HG03103 (cell line): ENCODE measurements at regions not wholly inside any gene's neighbourhood (a gene's known extent, or its start where the extent isn't known, plus 50 kb on each side); places are given as distances from the start of the nearest gene placed in this dataset.

ENCODE experiments used
- ATAC-seq: cut with Tn5 transposase; IDR thresholded peaks from one replicate; pipeline ENCODE4 v1.9.1; 2021; ENCODE audit warnings: low read depth; ENCODE audit not compliant: unreplicated experiment

GRCh38 chr1:195326325-195326724, 1281.9 kb downstream of the KCNT2 start:
- ATAC-seq, result no peak

GRCh38 chr1:195325181-195325580, 1283.1 kb downstream of the KCNT2 start:
- ATAC-seq, result no peak

GRCh38 chr1:195306281-195306680, 1302.0 kb downstream of the KCNT2 start:
- no peak for ATAC-seq

- no peak for ATAC-seq
Measured at GRCh38 chr1:195294911-195295310, 1313.3 kb downstream of the KCNT2 start.

- no peak for ATAC-seq
Measured at GRCh38 chr1:195278644-195279043, 1329.6 kb downstream of the KCNT2 start.

DNA sequence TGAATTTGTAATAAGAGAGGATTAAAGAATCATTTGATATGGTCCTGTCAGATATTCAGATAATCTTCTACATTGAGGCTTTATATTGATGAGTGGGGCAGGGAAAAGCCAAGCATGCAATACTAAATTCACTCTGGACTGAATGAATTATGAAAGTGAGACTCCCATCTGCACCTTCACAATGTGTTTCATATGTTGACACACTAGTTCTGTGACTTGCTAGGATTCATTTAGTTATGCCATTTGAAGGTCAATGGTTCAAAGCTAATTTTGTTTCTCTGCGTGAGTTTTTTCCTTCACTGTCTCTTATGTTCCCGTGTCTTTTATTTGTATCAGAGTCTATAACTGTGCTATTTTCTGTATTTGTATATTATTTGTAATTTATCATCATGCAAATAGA, 1332.5 kb downstream of the KCNT2 start:
- ATAC-seq, result no peak

DNA sequence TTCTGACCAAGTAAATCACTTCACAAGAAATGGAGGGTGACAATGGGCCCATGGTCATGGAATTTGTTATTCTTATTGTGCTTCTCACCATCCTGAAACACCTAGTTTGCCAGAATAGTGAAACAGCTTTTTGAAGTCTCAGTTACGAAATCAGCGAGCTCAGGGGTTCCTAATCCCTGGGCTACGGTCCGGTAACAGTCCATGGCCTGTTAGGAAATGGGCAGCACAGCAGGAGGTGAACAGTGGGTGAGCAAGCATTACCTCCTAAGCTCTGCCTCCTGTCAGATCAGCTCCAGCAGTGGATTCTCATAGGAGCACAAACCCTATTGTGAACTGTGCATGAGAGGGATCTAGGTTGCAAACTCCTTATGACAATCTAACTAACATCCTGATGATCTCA, 1356.3 kb downstream of the KCNT2 start:
- no peak for ATAC-seq

GRCh38 chr1:195243492-195243891, 1364.7 kb downstream of the KCNT2 start:
- ATAC-seq, result no peak

- no peak for ATAC-seq
Measured at GRCh38 chr1:195241066-195241465, 1367.2 kb downstream of the KCNT2 start.

- ATAC-seq, result no peak
Measured at GRCh38 chr1:195238313-195238712, 1369.9 kb downstream of the KCNT2 start.

GRCh38 chr1:195236991-195237889, 1371.0 kb downstream of the KCNT2 start:
- no peak for ATAC-seq

DNA sequence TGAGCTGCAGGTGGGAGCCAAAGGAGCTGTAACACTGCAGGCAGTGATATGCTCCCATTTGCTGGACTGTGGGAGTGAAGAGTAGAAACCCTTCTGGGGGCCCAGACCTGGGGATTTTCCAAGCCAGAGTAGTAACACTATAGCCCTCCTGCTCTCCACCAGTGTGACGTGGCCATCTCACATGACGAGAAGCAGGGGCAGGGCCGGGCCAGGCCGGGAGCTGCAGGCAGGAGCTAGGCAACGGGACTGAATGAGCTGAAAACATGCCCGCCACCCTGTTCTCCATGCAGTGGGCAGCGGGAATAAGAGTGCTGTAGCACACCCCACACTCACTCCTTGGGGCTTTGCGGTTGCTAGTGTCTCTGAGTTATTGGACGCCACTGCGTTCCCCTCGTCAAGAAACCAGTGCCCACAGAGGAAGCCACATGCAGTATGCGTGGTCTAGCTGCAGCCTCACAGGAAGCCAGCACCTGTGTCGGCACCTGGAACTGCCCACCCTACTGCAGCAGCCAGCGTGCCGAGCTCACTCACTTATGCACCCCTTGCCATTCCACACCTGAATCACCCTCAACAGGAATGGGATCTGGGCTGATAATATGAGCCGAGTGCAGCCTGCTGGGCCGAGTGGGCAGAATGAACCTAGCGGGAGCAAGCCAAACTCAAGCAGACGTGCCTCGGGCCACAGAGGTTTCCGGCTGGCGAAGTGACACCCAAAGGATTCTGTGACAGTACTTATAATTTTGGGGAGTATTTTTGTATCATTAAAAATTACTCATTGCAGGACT, 1389.6 kb downstream of the KCNT2 start:
- no peak for ATAC-seq

DNA sequence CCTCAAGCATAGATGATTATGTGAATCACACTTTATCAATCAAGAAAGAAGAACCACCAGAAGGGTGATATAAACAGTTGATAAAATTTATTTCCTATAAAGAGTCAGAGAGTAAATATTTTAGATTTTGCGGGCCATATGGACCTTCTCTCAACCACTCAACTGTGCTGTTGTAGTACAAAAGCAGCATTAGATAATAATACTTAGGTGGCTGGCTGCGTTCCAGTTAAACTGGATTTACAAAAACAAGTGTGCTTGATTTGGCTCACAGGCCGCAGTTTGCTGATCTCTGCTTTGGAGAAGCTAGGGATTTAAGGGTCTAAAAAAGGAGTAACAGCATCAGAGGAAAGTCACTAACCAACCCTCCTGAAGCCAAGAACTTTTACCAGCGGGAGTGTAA, 1406.0 kb downstream of the KCNT2 start:
- no peak for ATAC-seq

- no peak for ATAC-seq
Measured at GRCh38 chr1:195200772-195201171, 1407.5 kb downstream of the KCNT2 start.

DNA sequence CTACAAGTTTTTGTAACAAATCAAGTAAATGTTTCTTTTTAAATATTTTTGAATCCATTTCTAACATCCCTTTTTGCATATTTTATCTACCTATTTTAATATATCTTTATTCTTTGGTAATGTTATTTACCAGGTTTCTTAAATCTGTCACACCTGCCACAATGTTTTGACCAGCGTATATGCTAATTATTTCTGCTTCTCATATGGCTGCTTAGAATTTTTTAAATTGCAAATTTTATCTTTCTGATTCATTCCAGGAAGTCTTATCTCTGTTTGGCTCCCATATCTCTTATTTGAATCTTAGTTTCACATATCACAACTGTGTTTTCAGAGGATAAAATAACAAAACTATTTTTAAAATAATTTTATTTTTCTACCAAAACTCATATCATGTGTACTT, 1411.1 kb downstream of the KCNT2 start:
- no peak for ATAC-seq

GRCh38 chr1:195195423-195196057, 1412.7 kb downstream of the KCNT2 start:
- peak; percentile 97 for ATAC-seq

DNA sequence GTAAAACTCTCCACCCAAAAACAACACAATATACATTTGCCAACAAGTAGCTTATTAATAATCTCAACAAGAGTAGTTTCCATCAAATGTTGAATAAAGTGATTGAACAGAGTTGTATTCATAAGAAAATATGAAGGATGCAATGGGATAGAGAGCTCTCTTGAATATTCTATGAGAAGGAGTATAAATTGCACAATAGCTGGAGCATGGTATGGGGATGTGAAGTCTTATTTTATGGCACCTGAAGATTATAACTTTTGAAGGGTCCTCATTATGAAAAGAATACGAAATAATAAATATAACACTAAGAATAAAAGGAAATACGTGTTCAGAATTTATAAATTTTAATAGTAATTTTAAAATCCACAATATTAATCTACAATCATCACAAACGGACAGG, 1415.1 kb downstream of the KCNT2 start:
- no peak for ATAC-seq

DNA sequence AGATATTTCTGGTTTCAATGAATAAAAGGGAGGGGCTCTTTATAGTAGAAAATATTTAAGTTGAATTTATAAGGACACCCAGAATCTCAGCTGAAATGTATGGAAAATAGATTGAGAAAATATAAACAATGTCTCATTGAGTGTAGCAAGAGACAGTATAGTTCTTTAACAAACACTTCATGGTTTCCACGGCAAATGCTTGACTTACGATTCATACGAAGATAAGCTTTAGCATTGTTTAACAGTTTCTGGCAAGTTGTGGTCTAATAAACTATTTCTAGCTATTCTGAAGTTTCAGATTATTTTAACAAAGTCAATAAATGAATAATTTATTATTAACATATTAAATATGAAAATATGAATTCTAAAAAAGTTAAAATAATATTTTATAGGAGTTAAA, 1419.4 kb downstream of the KCNT2 start:
- no peak for ATAC-seq

- ATAC-seq, result no peak
Measured at GRCh38 chr1:195186544-195186943, 1421.7 kb downstream of the KCNT2 start.

DNA sequence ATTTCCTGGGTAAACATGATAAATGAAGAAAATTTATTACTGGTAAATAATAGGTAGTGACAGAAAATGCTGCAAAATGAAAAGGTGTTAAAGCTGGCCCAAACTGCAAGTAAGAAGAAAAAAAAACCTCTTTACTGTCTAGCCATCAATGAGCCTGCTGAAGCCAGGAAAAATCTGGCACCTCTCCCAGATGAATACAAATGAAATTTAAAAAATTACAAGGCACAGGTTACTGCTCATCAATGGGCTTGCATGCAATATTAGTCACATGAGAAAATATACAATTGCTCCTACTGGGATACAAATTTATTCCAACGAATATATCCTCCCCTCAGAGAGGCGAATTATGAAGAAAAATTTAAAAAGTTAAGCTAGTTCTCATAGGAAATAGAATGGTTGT, 1422.5 kb downstream of the KCNT2 start:
- ATAC-seq, result no peak

DNA sequence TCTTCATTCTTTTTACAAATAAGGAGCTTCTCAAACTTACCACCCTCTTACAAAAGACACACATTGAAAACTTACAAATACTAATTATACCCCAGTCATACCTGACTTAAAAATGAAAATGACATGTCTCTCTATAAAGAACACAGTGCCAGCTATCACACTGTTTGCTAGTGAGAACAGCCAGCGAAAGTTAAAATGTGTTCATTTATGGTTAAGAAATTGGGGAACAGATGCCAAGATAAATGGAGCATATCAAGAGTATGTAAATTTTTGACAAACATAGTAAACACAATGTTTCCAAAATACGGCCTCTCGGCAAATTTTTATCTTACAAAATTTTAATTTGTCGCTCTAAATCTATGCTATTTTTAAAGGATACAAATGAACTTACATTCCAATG, 1422.9 kb downstream of the KCNT2 start:
- no peak for ATAC-seq
